HEK293 (cell line): ENCODE measurements at regions not wholly inside any gene's neighbourhood (a gene's known extent, or its start where the extent isn't known, plus 50 kb on each side); places are given as distances from the start of the nearest gene placed in this dataset.

Experiments used
- CTCF ChIA-PET: fragments of 350-600 bp; formaldehyde crosslinking; extraction: SDS; loops from one replicate; lab custom pipeline; 2021; ENCODE audit warnings: antibody characterized with exemption; lab: Yijun Ruan, JAX
- POLR2A ChIA-PET: fragments of 300-600 bp; formaldehyde crosslinking; extraction: SDS; loops from one replicate; lab custom pipeline; 2020; ENCODE audit warnings: antibody characterized with exemption, inconsistent platforms; lab: Yijun Ruan, JAX
- H3K27ac ChIP-seq: fragments of 200-500 bp; sonication (Bioruptor generic); 2 replicates; pipeline ENCODE4 v1.5.1; 2014; ENCODE audit warnings: low read depth, low read length, control low read depth, inconsistent platforms; ENCODE audit errors: extremely low read depth
- H3K36me3 ChIP-seq, 2 experiments: fragments of 200-500 bp in 1 of 2; sonication (Bioruptor generic) in 1 of 2; 1 replicate in 1 of 2; 2 replicates in 1 of 2; pipeline ENCODE4 v1.5.1; 2014 to 2017; ENCODE audit warnings: inconsistent platforms in 2 of 2, low read length in 2 of 2; ENCODE audit not compliant: control insufficient read depth in 2 of 2, insufficient read depth in 1 of 2
- H3K4me1 ChIP-seq: fragments of 200-500 bp; sonication (Bioruptor generic); 2 replicates; pipeline ENCODE4 v1.5.1; 2014; ENCODE audit warnings: mild to moderate bottlenecking, low read length, inconsistent platforms; ENCODE audit not compliant: control insufficient read depth, insufficient read depth
- H3K4me3 ChIP-seq: 2 replicates; pipeline ENCODE4 v1.5.1; 2011; ENCODE audit warnings: low read depth, mild to moderate bottlenecking, control low read depth, low read length, moderate library complexity
- H3K9me3 ChIP-seq: fragments of 200-500 bp; sonication (Bioruptor generic); 2 replicates; pipeline ENCODE4 v1.5.1; 2014; ENCODE audit warnings: low read depth, low read length, inconsistent platforms; ENCODE audit not compliant: control insufficient read depth, insufficient read depth
- GLI2 ChIP-seq: fragments of 450-650 bp; formaldehyde crosslinking; IDR thresholded peaks from 2 replicates; pipeline ENCODE4; 2017; ENCODE audit warnings: missing biosample characterization, missing genetic modification characterization, low read depth, borderline replicate concordance
- KLF10 ChIP-seq: fragments of 450-650 bp; IDR thresholded peaks from 2 replicates; pipeline ENCODE4 v1.5.1; 2018; ENCODE audit warnings: missing biosample characterization, mild to moderate bottlenecking, missing genetic modification characterization
- SP2 ChIP-seq: fragments of 450-650 bp; formaldehyde crosslinking; IDR thresholded peaks from 2 replicates; pipeline ENCODE4 v1.5.1; 2016; ENCODE audit warnings: missing biosample characterization, missing genetic modification characterization
- ZFP41 ChIP-seq: fragments of 450-650 bp; formaldehyde crosslinking; IDR thresholded peaks from 2 replicates; pipeline ENCODE4 v1.5.1; 2016; ENCODE audit warnings: missing biosample characterization, missing genetic modification characterization, borderline replicate concordance
- ZNF140 ChIP-seq: fragments of 450-650 bp; formaldehyde crosslinking; IDR thresholded peaks from 2 replicates; pipeline ENCODE4 v1.5.1; 2016; ENCODE audit warnings: missing biosample characterization, missing genetic modification characterization
- ZNF184 ChIP-seq: fragments of 450-650 bp; IDR thresholded peaks from 2 replicates; pipeline ENCODE4 v1.5.1; 2018; ENCODE audit warnings: missing biosample characterization, mild to moderate bottlenecking, missing genetic modification characterization
- ZNF202 ChIP-seq: fragments of 450-650 bp; formaldehyde crosslinking; IDR thresholded peaks from 2 replicates; pipeline ENCODE4 v1.5.1; 2016; ENCODE audit warnings: missing biosample characterization, missing genetic modification characterization, borderline replicate concordance
- ZNF239 ChIP-seq: fragments of 450-650 bp; formaldehyde crosslinking; IDR thresholded peaks from 2 replicates; pipeline ENCODE4 v1.5.1; 2016; ENCODE audit warnings: missing biosample characterization, missing genetic modification characterization
- ZNF302 ChIP-seq: fragments of 450-650 bp; formaldehyde crosslinking; IDR thresholded peaks from 2 replicates; pipeline ENCODE4 v1.5.1; 2016; ENCODE audit warnings: missing biosample characterization, missing genetic modification characterization, low read depth
- ZNF37A ChIP-seq: fragments of 450-650 bp; IDR thresholded peaks from 2 replicates; pipeline ENCODE4 v1.5.1; 2018; ENCODE audit warnings: missing biosample characterization, missing genetic modification characterization
- ZNF391 ChIP-seq: fragments of 450-650 bp; formaldehyde crosslinking; IDR thresholded peaks from 2 replicates; pipeline ENCODE4 v1.5.1; 2016; ENCODE audit warnings: low read depth, missing biosample characterization, missing genetic modification characterization, borderline replicate concordance
- ZNF426 ChIP-seq: fragments of 450-650 bp; formaldehyde crosslinking; IDR thresholded peaks from 2 replicates; pipeline ENCODE4 v1.5.1; 2017; ENCODE audit warnings: missing biosample characterization, missing genetic modification characterization, mild to moderate bottlenecking, inconsistent platforms, moderate library complexity
- ZNF660 ChIP-seq: fragments of 450-650 bp; IDR thresholded peaks from 2 replicates; pipeline ENCODE4 v1.5.1; 2018; ENCODE audit warnings: missing biosample characterization, mild to moderate bottlenecking, missing genetic modification characterization
- ZNF830 ChIP-seq: fragments of 450-650 bp; IDR thresholded peaks from 2 replicates; pipeline ENCODE4 v1.5.0; 2018; ENCODE audit warnings: missing biosample characterization, missing genetic modification characterization, low read depth, mild to moderate bottlenecking, moderate library complexity
- ZSCAN16 ChIP-seq: fragments of 450-650 bp; formaldehyde crosslinking; IDR thresholded peaks from 2 replicates; pipeline ENCODE4 v1.5.1; 2016; ENCODE audit warnings: missing biosample characterization, missing genetic modification characterization
- TF ChIP-seq, protein P1 (sequence below): fragments of 450-650 bp; formaldehyde crosslinking; IDR thresholded peaks from 2 replicates; pipeline ENCODE4 v1.5.0; 2017; ENCODE audit warnings: missing biosample characterization, missing genetic modification characterization, borderline replicate concordance
- TF ChIP-seq, protein P2 (sequence below): fragments of 450-650 bp; formaldehyde crosslinking; IDR thresholded peaks from 2 replicates; pipeline ENCODE4 v1.5.1; 2017; ENCODE audit warnings: missing biosample characterization, missing genetic modification characterization
- TF ChIP-seq, protein P3 (sequence below): fragments of 450-650 bp; formaldehyde crosslinking; IDR thresholded peaks from 2 replicates; pipeline ENCODE4 v1.5.1; 2016; ENCODE audit warnings: missing biosample characterization, missing genetic modification characterization
- TF ChIP-seq, protein P4 (sequence below): IDR thresholded peaks from 2 replicates; pipeline ENCODE4 v1.6.1; 2011; ENCODE audit warnings: mild to moderate bottlenecking, low read depth, low read length, borderline replicate concordance
- TF ChIP-seq, protein P5 (sequence below): fragments of 450-650 bp; formaldehyde crosslinking; IDR thresholded peaks from 2 replicates; pipeline ENCODE4 v1.5.1; 2016; ENCODE audit warnings: missing biosample characterization, missing genetic modification characterization
- TF ChIP-seq, protein P6 (sequence below): fragments of 450-650 bp; IDR thresholded peaks from 2 replicates; pipeline ENCODE4 v1.5.1; 2018; ENCODE audit warnings: missing biosample characterization, mild to moderate bottlenecking, missing genetic modification characterization
- TF ChIP-seq, protein P7 (sequence below): fragments of 450-650 bp; formaldehyde crosslinking; IDR thresholded peaks from 2 replicates; pipeline ENCODE4 v1.5.1; 2016; ENCODE audit warnings: missing biosample characterization, missing genetic modification characterization

DNA sequence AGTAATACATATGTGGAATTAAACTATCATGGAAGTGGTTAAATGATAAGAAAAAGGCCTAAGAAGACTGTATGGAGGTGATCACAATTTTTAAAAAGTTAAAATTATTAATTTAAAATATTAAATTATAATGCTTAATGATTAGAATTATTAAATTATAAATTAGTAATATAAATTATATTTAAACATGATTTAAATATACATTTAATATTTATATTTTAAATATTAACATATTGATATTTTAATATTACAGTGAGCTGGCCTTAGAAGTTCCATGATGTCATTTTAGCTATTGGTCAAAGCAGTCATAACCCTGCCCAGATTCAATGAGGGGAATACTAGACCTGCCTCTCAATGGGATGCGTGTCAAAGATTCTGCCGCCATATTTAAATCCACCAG, 281.2 kb downstream of the PRDM2 start:
- Histone ChIP-seq H3K9me3 (no peaks in the 10 kb centered on the region), H3K4me1 (no peaks in the 10 kb centered on the region), H3K36me3 (no peaks in the 10 kb centered on the region), H3K27ac (no peak overlapping the region), H3K4me3 (no peak overlapping the region)
- POLR2A ChIA-PET: no interaction called here
- CTCF ChIA-PET: interaction anchor here (1.3 kb wide), 1 partner anchor 12 kb away, joined by 3 read pairs; no protein-coding TSS in a partner anchor
- TF ChIP-seq ZNF391: no peak
- TF ChIP-seq, protein P1, sequence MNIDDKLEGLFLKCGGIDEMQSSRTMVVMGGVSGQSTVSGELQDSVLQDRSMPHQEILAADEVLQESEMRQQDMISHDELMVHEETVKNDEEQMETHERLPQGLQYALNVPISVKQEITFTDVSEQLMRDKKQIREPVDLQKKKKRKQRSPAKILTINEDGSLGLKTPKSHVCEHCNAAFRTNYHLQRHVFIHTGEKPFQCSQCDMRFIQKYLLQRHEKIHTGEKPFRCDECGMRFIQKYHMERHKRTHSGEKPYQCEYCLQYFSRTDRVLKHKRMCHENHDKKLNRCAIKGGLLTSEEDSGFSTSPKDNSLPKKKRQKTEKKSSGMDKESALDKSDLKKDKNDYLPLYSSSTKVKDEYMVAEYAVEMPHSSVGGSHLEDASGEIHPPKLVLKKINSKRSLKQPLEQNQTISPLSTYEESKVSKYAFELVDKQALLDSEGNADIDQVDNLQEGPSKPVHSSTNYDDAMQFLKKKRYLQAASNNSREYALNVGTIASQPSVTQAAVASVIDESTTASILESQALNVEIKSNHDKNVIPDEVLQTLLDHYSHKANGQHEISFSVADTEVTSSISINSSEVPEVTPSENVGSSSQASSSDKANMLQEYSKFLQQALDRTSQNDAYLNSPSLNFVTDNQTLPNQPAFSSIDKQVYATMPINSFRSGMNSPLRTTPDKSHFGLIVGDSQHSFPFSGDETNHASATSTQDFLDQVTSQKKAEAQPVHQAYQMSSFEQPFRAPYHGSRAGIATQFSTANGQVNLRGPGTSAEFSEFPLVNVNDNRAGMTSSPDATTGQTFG: no peak
- no peak for TF ChIP-seq ZSCAN16 (tag by site-specific recombination)
- no peak for TF ChIP-seq ZFP41 (tag by site-specific recombination)
- TF ChIP-seq ZNF830 (tag by site-specific recombination): no peak
- no peak for TF ChIP-seq ZNF426 (tag by site-specific recombination)
- no peak for TF ChIP-seq ZNF660 (tag by site-specific recombination)
- TF ChIP-seq ZNF202 (tag by site-specific recombination): no peak
- no peak for TF ChIP-seq ZNF302 (tag by site-specific recombination)
- TF ChIP-seq, protein P2, sequence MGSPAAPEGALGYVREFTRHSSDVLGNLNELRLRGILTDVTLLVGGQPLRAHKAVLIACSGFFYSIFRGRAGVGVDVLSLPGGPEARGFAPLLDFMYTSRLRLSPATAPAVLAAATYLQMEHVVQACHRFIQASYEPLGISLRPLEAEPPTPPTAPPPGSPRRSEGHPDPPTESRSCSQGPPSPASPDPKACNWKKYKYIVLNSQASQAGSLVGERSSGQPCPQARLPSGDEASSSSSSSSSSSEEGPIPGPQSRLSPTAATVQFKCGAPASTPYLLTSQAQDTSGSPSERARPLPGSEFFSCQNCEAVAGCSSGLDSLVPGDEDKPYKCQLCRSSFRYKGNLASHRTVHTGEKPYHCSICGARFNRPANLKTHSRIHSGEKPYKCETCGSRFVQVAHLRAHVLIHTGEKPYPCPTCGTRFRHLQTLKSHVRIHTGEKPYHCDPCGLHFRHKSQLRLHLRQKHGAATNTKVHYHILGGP (tag by site-specific recombination): no peak
- TF ChIP-seq ZNF184 (tag by site-specific recombination): no peak
- TF ChIP-seq SP2 (tag by site-specific recombination): no peak
- TF ChIP-seq, protein P3, sequence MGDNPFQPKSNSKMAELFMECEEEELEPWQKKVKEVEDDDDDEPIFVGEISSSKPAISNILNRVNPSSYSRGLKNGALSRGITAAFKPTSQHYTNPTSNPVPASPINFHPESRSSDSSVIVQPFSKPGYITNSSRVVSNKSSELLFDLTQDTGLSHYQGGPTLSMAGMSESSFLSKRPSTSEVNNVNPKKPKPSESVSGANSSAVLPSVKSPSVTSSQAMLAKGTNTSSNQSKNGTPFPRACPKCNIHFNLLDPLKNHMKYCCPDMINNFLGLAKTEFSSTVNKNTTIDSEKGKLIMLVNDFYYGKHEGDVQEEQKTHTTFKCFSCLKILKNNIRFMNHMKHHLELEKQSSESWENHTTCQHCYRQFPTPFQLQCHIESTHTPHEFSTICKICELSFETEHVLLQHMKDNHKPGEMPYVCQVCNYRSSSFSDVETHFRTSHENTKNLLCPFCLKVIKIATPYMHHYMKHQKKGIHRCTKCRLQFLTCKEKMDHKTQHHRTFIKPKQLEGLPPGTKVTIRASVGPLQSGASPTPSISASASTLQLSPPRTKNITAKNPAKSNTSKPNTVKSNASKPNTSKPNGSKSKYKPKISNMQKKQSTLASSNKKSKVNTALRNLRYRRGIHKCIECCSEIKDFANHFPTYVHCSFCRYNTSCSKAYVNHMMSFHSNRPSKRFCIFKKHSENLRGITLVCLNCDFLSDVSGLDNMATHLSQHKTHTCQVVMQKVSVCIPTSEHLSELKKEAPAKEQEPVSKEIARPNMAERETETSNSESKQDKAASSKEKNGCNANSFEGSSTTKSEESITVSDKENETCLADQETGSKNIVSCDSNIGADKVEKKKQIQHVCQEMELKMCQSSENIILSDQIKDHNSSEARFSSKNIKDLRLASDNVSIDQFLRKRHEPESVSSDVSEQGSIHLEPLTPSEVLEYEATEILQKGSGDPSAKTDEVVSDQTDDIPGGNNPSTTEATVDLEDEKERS (tag by site-specific recombination): no peak
- TF ChIP-seq, protein P4, sequence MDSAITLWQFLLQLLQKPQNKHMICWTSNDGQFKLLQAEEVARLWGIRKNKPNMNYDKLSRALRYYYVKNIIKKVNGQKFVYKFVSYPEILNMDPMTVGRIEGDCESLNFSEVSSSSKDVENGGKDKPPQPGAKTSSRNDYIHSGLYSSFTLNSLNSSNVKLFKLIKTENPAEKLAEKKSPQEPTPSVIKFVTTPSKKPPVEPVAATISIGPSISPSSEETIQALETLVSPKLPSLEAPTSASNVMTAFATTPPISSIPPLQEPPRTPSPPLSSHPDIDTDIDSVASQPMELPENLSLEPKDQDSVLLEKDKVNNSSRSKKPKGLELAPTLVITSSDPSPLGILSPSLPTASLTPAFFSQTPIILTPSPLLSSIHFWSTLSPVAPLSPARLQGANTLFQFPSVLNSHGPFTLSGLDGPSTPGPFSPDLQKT: no peak
- TF ChIP-seq KLF10 (tag by site-specific recombination): no peak
- TF ChIP-seq ZNF140: no peak

DNA sequence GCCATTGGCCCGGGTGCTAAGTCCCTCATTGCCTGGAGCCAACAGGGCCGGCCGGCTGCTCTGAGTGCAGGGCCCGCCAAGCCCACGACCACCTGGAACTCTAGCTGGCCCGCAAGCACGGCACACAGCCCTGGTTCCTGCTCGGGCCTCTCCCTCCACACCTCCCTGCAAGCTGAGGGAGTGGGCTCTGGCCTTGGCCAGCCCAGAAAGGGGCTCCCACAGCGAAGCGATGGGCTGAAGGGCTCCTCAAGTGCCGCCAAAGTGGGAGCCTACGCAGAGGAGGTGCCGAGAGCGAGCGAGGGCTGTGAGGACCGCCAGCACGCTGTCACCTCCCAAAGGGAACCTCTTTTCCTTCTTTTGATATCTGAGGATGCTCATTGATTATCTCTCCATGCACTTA, 283.4 kb downstream of the PRDM2 start:
- Histone ChIP-seq H3K9me3 (no peaks in the 10 kb centered on the region), H3K4me1 (no peaks in the 10 kb centered on the region), H3K4me3 (no peak overlapping the region), H3K36me3 (no peaks in the 10 kb centered on the region), H3K27ac (no peak overlapping the region)
- ChIA-PET CTCF (interaction anchor here (0.6 kb wide), 1 partner anchor 753 kb away, joined by 3 read pairs; no protein-coding TSS in a partner anchor), POLR2A (no interaction called here)
- TF ChIP-seq GLI2 (tag by site-specific recombination) (no peak), ZNF239 (tag by site-specific recombination) (no peak), ZNF37A (tag by site-specific recombination) (no peak)
- TF ChIP-seq, protein P5, sequence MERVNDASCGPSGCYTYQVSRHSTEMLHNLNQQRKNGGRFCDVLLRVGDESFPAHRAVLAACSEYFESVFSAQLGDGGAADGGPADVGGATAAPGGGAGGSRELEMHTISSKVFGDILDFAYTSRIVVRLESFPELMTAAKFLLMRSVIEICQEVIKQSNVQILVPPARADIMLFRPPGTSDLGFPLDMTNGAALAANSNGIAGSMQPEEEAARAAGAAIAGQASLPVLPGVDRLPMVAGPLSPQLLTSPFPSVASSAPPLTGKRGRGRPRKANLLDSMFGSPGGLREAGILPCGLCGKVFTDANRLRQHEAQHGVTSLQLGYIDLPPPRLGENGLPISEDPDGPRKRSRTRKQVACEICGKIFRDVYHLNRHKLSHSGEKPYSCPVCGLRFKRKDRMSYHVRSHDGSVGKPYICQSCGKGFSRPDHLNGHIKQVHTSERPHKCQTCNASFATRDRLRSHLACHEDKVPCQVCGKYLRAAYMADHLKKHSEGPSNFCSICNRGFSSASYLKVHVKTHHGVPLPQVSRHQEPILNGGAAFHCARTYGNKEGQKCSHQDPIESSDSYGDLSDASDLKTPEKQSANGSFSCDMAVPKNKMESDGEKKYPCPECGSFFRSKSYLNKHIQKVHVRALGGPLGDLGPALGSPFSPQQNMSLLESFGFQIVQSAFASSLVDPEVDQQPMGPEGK: no peak
- TF ChIP-seq, protein P6, sequence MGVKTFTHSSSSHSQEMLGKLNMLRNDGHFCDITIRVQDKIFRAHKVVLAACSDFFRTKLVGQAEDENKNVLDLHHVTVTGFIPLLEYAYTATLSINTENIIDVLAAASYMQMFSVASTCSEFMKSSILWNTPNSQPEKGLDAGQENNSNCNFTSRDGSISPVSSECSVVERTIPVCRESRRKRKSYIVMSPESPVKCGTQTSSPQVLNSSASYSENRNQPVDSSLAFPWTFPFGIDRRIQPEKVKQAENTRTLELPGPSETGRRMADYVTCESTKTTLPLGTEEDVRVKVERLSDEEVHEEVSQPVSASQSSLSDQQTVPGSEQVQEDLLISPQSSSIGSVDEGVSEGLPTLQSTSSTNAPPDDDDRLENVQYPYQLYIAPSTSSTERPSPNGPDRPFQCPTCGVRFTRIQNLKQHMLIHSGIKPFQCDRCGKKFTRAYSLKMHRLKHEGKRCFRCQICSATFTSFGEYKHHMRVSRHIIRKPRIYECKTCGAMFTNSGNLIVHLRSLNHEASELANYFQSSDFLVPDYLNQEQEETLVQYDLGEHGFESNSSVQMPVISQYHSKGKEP (tag by site-specific recombination): no peak
- TF ChIP-seq, protein P7, sequence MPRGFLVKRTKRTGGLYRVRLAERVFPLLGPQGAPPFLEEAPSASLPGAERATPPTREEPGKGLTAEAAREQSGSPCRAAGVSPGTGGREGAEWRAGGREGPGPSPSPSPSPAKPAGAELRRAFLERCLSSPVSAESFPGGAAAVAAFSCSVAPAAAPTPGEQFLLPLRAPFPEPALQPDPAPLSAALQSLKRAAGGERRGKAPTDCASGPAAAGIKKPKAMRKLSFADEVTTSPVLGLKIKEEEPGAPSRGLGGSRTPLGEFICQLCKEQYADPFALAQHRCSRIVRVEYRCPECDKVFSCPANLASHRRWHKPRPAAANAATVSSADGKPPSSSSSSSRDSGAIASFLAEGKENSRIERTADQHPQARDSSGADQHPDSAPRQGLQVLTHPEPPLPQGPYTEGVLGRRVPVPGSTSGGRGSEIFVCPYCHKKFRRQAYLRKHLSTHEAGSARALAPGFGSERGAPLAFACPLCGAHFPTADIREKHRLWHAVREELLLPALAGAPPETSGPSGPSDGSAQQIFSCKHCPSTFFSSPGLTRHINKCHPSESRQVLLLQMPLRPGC (tag by site-specific recombination): no peak
